ENCODE measurements at regions not wholly inside any gene's neighbourhood (a gene's known extent, or its start where the extent isn't known, plus 50 kb on each side); places are given as distances from the start of the nearest gene placed in this dataset.
"Not testable (repeated sequence)": the region's sequence is repeated elsewhere in the genome, so short reads cannot be mapped to it uniquely, and the experiment has no call there.

DNA sequence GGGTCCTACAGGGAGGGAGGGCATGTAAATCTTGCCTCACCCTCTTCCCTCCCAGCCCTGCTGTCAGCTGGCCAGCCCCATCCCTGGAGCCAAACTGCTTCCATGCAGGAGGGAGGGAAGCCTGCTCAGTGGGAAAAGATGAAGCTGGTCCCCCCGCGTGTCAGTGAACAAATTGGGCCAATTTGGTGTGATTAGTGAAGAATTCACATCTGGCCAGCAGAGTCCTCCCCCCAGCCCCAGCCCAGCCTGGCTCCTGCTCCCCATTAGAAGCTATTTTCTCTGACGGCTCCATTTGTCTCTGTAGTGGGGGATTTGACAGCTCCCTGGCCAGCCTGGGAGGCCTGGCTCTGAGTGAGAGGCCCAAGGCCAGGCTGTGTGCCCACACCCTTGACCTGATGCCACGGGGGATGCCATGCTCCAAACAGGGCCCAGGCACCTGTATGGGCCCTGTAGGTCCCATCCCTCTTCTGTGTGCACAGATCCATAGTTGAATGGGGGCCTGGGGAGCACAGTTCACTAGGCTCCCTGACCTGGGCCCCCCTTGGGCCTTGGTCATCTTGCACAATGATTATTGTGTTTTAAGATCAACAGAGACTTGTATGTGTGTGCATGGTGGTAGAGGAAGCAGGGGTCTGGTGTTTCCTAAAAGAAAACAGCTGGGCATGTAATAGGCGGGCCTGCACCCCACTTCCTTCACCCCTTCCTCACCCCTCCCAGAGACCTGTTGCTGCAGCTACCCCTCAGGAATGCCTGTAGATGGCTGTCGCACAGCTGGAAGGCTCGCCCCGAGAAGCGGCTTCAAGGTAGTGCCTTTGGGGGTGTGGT, 50.7 kb upstream of the TAC4 start:
- no peak for DNase-seq (ENCODE audit: low spot score)

DNA sequence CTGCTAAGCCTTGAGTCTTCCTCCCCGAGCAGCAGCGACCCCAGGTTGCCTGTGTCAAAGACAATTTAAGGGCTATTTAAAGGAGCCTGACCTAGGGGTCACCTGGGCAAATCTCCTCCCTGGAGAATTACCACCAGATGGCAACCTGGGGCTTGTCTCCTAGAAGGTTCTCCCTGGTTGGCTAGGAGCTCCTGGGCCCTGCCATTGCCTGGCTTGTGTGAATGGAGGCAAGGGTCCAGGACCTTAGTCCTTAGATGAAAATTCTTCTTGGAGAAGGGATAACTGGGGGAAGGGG, 51.3 kb upstream of the TAC4 start:
- peak; percentile 75 for DNase-seq (ENCODE audit: low spot score)

DNA sequence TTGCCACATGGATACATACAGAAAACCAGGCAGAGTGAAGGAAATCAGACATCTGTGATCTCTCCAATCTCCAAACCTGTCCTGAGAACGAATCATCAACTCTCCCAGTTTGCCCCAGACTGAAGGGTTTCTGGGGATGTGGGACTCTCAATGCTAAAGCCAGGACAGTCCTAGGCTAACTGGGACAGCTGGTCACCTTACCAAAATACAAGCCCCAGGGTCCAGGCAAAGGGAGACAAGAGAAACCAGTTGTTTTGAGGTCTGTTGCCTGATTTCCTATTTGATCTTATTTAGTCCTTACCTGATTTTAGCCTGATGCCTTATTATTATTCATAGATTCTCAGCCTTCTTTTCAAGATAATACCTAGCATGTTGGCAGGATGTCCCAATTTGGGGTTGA, 51.7 kb upstream of the TAC4 start:
- DNase-seq (ENCODE audit: low spot score) = no peak

DNA sequence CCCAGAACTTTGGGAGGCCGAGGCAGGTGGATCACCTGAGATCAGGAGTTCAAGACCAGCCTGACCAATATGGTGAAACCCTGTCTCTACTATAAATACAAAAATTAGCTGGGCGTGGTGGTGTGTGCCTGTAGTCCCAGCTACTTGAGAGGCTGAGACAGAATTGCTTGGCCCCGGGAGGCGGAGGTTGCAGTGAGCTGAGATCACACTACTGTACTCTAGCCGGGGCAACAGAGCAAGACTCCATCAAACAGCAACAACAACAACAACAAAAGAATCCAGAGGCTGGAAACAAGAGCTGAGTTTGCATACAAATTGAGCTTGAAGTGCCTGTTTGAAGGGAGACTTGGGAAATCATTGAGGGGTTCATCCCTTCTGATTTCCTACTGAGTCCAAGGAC, 52.9 kb upstream of the TAC4 start:
- not testable (repeated sequence) for DNase-seq (ENCODE audit: low spot score)

DNA sequence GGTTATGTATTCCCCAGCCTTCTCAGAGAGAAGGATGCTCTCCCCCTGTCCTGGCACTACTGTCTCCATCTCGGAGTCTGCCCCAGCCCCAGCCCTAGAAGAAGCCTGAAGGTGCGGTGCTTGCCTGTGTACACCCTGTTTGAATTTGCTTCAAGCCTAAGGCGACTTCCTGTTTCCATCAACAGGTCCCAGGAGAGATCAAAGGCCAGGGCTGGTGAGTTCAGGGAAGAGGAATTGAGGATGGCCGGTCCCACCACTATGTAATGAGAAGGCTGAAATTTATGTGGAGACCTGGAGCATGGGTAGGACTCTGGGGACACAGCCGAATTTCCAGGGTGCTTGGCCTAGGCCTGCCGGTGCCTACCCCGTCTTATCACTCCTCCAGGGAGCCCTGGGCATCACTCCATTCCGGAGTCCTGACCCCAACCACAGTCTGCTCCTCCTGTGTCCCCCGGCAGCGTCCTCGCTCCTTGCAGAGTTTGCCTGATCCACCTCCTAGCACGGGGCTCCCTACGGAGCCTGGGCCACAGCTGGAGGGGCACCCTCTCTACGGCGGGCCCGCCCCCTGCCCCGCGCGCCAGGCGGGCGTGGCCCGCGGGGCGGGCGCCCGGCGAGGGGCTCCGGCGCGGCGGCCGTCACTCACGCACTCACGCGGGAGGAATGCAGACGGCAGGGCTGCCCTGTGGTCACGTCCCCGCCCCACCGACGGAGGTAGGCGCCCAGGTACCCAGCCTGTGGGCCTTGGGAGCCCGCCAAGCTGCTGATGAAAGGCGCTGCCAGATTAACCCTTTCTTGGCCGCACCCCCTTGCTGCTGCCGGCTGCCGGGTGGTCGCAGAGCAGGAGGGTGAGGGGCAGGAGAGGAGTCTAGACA, 53.8 kb upstream of the TAC4 start:
- no peak for DNase-seq (ENCODE audit: low spot score)

DNA sequence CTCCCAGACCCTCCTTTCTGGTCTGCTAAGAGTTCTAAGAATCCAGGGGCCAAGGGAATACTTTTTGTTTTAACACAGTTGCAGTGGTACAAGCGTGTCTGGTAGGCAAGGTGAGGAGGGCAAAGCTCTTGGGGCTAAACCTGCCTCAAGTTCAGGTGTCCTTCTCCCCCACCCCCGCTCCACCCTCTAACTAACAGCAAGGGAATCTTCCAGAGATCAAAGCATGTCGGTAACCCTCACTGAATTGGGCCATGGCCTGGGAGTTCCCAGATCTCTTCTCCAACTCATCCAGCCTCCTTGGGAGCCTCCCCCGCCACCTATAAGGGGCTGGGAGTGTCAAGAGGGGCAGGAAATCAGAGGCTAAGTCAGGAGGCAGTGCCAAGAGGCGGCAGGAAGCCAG, 55.7 kb upstream of the TAC4 start:
- DNase-seq (ENCODE audit: low spot score) = no peak

DNA sequence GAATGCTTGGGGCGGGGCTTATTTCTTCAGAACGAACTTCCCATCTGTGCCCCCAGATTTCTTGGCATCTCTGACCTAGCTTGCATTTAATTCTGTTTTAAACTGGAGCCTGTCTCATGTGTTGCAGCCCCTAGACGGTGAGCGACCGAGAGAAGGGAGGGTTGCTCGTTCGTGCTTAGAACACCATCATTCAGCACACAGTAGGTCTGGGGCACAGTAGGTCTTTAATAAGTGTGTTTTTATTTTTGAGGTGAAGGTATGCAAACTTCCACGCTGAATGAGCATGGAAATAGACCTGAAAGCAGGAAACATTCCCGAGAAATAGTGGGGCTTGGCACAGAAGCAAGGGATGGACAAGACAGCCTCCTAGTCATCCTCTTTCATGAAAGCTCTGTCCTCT, 57.0 kb upstream of the TAC4 start:
- no peak for DNase-seq (ENCODE audit: low spot score)

DNA sequence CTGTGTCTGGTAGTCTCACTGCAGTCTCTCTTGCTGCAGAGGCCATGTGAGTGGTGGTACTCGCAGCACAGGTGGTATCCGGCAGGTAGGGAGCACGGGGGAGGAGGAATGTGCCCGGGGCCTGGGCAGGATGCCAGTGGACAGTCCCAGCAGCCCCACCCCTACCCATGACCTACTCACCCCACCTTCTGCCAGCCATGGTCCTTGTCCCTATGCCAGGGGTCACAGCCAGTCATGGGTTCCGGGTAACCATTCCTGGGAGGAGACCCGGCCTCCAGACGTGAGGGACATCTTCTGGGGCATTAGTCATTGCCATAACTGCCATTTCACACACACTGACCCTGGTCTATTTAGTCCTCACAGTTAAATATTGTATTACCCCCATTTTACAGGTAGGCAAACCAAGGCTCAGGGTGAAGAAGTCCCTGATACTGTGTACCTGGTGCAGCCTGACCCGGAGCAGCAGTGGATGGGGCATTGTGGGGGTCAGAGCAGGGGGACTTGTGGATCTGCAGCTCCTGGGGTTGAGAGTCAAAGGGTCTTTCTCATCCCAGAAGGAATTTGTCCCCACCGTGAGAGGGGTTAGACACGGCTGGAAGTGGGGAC, 58.8 kb upstream of the TAC4 start:
- no peak for DNase-seq (ENCODE audit: low spot score)

DNA sequence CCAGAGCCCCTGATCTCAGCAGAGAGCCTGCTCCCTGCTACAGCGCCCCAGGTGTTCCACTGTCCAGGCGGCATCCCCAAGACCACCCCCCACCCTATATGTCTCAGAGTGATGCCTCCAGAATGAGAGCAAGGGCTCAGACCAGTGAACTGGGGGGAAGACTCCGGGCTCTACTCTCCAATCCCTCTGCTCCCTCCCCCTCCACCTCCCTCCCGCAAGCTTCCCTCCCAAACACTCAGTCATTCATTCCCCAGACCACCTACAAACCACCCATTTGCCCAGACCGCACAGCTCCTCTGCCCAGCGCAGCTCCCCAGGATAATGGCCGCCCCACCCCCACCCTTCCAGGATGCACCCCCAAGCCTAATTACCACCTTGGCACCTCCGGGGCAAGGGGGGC, 59.4 kb upstream of the TAC4 start:
- DNase-seq (ENCODE audit: low spot score) = no peak

DNA sequence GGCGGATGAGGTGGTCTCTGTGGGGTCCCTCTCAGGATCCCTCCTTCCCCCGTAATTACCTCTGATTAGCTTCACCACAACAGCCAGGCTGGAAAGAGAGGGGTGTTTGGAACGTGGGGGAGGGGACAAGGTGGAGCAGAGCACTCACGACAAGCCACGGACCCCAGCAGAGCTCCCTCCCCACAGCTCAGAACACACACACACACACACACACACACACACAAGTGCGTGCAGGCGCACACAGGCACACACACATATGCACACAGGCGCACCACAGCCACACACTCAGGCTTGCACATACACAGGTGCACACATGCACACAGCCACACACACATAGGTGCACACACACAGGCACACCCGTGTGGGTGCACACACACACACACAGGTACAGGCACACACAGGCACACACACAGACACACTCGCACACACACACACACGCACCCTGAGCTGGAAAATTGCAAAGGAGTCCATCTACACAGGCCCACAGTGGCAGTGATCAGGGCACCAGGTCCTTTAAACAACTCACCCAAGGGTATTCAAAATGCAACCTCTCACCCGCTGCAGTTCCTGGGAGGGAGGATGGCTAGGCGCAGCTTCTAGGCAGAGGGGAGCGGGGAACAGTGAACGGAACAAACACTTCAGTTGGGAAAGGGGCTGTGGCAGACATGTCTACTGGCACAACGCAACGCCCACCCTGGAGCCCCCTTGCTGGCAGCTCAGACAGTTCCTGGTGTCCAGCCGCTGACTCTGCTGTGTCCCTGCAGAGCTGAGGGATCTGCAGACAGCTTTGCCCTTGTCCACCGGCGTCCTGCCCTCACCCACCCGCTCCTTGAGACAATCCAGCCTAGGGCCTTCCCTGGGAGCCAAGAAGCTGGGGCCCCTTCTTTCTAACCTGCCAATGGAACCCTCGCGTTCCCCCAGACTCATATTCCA, 59.9 kb upstream of the DLX4 start:
- peak; percentile 59 for DNase-seq (ENCODE audit: low spot score)

DNA sequence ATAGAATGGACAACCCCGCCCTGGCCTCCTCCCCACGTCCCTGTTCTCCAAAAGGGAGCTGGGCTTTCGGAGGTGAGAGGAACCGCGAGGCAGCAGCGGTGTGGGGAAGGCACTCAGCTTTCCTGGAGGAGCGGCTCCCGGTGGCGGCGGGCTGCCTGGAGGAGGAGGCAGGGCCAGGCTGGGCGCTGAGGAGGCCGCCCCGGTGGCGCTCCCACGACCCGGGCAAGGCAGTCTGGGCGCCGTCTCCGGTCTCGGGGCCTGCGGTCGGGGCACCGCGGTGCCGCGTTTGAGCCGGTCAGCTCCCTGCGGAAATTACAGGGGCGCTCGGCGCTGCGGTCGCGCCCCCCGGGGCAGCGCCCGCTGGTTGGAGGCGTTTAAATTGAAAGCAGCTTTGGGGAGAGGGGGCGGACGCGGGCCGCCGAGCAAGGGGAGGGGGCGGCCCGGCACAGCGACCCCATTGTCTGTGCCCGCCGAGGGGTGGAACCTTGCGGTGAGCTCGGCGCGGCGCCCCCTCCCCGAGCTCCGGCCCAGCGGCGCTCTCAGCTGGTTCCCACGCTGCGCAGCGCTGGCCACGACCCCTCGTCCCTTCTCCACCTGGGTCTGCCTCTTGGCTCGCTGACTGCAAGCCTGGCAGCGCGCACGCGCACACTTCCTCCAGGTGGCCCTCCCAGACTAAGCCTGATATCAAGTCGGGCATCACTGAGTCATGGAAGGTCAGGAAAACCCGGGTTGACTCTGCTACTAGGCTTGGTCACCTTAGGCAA, 58.7 kb upstream of the DLX4 start:
- peak; percentile 80 for DNase-seq (ENCODE audit: low spot score)

DNA sequence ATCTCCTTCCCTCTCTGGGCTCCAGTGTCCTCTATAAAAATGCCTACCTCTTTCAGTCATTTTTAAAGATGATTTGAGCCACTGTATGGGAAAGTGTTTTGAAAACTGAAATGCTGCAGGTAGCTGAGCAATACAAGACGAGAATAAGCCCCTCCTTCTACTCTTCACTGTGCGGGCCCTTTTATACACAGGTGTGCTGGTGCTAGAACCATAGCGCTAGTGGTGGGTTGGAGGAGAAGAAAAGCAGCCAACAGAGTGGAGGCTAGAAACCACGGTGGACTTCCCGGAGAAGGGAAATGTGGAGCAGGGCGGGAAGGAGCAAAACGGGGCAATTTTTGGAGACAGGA, 58.2 kb upstream of the DLX4 start:
- no peak for DNase-seq (ENCODE audit: low spot score)

DNA sequence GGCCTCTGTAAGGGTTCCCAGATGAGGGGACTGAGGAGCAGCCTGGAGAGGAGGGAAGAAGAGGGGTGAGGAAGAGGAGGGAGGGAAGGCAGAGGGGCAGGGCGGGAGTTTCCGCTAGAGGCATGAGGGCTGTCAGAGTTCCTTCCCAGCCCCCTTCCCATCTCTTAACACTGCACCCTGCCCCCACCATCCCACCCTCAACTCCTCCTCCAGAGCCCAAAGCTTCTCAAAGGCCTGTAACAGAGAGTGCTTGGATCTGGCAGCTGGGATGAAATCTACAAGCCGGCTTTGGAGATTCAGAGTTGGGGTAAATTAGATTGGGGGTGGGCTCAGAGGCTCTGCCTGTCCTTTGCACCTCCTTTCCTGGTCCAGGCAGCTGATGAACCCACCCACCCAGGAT, 57.3 kb upstream of the DLX4 start:
- no peak for DNase-seq (ENCODE audit: low spot score)

DNA sequence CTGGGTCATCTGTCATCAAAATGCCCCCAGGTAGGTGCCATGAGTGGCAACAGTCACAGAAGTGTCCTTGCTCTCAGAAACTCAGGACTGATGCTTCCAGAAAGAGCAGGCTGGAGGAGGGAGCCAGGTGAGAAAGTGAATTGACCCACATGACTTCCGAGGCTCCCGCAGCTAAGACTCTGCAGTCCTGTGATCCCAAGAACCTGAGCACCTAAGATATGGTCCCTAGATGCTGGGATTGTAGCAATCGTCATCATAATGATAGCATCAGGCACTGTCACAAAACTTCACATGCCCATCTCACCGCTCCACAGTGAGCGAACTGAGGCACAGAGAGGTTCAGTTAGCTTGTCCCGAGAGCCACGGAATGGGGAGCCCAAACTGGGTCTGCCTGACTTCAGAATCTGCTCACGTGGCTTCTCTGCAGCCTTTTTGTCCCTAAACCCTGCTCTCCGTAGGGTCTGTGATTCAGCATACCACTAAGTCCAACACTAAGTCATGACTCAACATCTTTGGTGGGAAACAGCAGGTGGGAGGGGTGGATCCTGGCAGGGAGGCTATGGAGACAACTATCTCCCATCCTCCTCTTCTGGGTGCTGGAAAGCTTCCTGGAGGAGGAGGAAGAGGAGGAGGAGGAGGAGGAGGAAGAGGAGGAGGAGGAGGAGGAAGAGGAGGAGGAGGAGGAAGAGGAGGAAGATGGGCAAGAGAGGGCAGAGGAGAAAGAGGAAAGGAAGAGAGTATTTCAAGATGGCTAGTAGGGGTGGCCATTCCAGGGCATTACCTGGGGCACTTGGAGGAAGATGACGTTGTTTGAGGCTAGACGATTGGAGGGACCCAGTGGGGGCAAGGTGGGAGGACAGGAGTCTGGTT, 55.5 kb upstream of the DLX4 start:
- DNase-seq (ENCODE audit: low spot score) = no peak

DNA sequence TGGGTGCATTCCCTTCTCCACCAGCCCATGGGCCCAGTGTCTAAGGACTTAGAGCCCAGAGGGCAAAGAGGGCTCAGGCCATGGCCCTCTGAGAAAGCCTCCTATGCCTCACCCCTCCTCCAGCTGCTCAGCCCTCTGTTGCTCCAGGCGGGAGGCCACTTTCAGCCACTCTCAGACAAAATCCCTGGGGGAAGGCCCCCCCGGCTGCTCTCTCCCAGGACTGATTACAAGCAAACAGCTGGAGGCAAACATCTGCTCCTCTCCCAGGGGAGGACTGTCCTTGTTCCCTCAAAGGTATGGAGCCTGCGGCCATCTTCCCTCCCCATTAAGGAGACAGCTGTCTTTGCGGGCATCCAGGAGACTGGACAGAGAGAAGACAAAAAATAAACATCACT, 54.9 kb upstream of the DLX4 start:
- DNase-seq (ENCODE audit: low spot score) = peak; percentile 83

DNA sequence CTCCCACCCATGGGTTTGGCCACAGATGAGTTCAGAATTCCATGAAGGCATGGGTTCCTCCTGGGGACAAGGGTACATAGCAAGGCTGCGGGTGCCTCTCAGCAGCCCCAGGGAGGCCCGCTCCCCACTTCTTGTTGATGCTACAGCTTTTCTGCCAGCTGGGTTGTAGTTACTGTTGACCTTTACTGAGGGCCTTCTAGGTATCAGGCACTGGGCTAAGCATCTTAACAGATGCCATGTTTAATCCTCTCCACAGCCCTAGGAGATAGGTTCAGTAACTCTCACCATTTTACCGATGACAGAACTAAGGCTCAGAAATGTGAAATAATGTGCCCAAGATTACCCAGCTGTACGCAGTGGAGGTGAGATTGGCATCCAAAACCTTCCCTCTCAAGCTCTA, 54.3 kb upstream of the DLX4 start:
- DNase-seq (ENCODE audit: low spot score) = no peak

DNA sequence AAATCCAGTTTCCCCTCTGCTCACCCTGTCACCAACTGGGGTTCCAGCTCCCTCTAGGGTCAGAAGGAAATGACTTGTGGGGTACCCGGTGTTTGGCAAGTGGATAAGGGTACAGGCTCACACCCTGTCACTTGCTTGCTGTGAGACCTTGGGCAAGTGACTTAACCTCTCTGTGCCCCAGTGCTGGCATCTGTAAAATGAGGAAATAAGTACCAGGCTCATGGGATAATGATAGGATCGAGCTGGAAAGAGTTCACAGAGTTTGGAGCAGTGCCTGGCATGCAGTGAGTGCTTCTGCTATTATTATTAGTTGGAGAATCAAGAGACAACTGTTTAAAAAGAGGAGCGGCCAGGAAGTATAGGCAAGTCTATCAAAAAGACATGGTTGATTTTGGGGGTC, 53.7 kb upstream of the DLX4 start:
- DNase-seq (ENCODE audit: low spot score) = no peak

DNA sequence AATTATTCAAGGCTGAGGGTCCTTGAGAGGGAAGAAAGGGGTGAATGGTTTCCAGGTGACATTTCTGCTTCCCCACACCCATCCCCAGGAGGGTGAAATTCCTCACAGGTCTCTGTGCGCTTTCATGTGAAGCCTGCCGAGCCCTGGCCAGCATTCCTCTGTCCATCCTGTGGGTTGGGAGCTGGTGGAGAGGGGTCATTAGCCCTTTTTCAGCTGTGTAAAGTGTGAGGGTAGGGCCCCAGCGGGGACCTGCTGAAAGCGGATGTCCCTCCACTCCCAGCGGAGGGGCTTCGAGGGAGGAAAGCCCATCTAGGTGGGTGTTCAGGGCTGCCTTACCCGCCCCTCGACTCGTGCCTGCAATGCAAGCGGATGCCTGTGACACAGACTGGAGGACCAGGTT, 53.3 kb upstream of the DLX4 start:
- DNase-seq (ENCODE audit: low spot score) = no peak

DNA sequence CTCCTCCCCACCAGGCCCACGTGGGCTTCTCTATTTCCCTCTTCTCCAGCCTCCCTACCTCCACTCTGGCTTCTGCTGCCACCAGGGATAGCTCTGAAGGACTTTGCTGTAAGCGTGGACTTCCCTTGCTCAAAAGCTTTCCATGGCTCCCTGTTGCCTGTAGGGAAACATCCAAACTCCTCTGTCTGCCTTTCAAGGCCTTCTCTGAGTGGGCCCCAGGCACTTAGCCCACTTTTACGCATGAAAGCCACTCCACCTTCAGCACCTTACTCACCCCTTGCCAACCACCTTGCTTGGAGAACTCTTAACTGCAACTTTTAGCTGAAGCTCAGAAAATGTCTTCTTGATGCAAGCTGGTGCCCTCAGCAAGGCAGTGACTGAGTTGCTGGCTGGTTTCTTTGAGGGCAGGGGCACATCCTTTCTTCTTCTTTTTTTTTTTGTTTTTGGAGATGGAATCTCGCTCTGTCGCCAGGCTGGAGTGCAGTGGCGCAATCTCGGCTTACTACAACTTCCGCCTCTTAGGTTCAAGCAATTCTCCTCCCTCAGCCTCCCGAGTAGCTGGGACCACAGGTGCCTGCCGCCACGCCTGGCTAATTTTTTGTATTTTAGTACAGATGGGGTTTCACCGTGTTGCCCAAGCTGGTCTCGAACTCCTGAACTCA, 52.0 kb upstream of the DLX4 start:
- DNase-seq (ENCODE audit: low spot score) = no peak

DNA sequence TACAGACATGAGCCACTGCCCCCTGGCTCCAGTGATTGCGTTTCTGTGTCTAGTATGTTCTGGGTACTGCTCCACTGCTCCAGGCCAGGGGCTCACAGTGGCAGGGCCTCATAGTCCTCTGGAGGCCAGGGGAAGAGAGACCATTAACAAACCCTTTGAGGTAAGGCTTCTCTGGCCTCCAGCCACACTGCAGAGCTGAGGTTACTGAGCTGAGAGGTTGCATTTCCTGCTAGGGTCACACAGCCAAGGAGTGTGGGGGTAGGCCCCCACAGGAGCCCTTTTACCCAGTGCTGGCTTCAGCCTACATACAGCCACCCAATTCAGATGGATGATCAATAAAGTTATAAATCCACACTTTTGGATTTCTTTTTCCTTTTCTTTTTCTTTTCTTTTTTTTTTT, 50.4 kb upstream of the DLX4 start:
- DNase-seq (ENCODE audit: low spot score) = no peak

Measured in ecto neural progenitor cell (in vitro differentiated cells).